ENCODE measurements at regions not wholly inside any gene's neighbourhood (a gene's known extent, or its start where the extent isn't known, plus 50 kb on each side); places are given as distances from the start of the nearest gene placed in this dataset.

DNA sequence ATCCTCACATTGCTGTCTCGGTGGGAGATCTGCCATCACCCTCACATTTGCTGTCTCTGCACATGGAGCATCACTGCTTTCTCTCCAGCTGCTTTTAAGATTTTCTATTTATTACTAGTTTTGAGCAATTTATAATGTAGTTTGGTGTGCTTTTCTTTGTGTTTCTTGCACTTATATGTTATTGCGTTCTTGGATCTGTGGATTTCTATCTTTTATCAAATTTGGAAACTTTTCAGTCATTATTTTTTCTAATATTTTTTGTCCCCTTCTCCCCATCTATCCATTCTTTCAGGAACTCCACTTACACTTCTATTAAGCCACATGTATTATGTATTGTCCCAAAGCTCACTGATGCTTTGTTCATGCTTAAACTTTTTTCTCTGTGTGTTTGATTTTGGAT is 108.9 kb downstream of the FOXL3 start:
- ChIA-PET CTCF (no interaction called here), POLR2A (no interaction called here), RAD21 (ENCODE audit: low non-redundant PET in 1 of 2, low total read pairs in 2 of 2, uncharacterized antibody in 2 of 2, unreplicated experiment in 2 of 2) (no interaction called here)
- 0 out of 2 replicates have a peak, but pooled peaks cover 7% of the 10 kb centered on the region for H3K27me3 ChIP-seq (ENCODE audit: insufficient read depth, low read length)
- H3K9me3 ChIP-seq (ENCODE audit: control insufficient read depth in 1 of 2, insufficient read depth in 1 of 2, low read depth in 1 of 2, low read length in 2 of 2): peaks cover 15 to 25% of the 10 kb centered on the region in 2 experiments; a peak in 3 of 4 replicates
- H3K9ac ChIP-seq (ENCODE audit: low read length): no peak overlapping the region
- intact Hi-C loops (cut with micrococcal nuclease): no loop called here
- BruUV-seq (replicated peaks): no TSS peak
- H3K36me3 ChIP-seq (ENCODE audit: control insufficient read depth in 1 of 2, insufficient read depth in 2 of 2, low read length in 2 of 2): no peaks in the 10 kb centered on the region
- H3K9me2 ChIP-seq (ENCODE audit: insufficient read depth): no peaks in the 10 kb centered on the region
- no peak overlapping the region for H3K4me2 ChIP-seq (ENCODE audit: low read length)
- ATAC-seq: no peak
- no peak for DNase-seq (ENCODE audit: low read depth, low spot score)
- no peak for TF ChIP-seq YY1 (IDR thresholded peaks at IDR 0.05; ENCODE audit: extremely low read depth, insufficient replicate concordance, low read depth, low read length)
- no peak for TF ChIP-seq ELF1 (IDR thresholded peaks at IDR 0.05; ENCODE audit: borderline replicate concordance, low read depth)
- TF ChIP-seq JUND (IDR thresholded peaks at IDR 0.05): no peak
- no peak for TF ChIP-seq POLR2AphosphoS5 (IDR thresholded peaks at IDR 0.05; ENCODE audit: low read depth, low read length)
- TF ChIP-seq SIN3A (IDR thresholded peaks at IDR 0.05; ENCODE audit: low read depth): no peak
- no peak for TF ChIP-seq ZFX (IDR thresholded peaks at IDR 0.05)
- TF ChIP-seq, protein P1, sequence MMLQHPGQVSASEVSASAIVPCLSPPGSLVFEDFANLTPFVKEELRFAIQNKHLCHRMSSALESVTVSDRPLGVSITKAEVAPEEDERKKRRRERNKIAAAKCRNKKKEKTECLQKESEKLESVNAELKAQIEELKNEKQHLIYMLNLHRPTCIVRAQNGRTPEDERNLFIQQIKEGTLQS (IDR thresholded peaks at IDR 0.05): no peak
- no peak for TF ChIP-seq RAD21 (IDR thresholded peaks at IDR 0.05; ENCODE audit: low read depth)
- H3K79me2 ChIP-seq (ENCODE audit: insufficient read depth, low read length): no peaks in the 10 kb centered on the region
- H3K4me1 ChIP-seq (ENCODE audit: control insufficient read depth in 1 of 2, insufficient read depth in 2 of 2, low read length in 2 of 2): no peaks in the 10 kb centered on the region
- no peaks in the 10 kb centered on the region for H4K20me1 ChIP-seq (ENCODE audit: insufficient read depth)
- H3K4me3 ChIP-seq (replicated peaks in 1 of 2; ENCODE audit: low read depth in 1 of 2, low read length in 2 of 2): no peak overlapping the region
- H2AFZ ChIP-seq (ENCODE audit: low read depth, low read length, poor library complexity, severe bottlenecking): no peak overlapping the region
- no peak overlapping the region for H3K27ac ChIP-seq (ENCODE audit: low read depth, low read length)

DNA sequence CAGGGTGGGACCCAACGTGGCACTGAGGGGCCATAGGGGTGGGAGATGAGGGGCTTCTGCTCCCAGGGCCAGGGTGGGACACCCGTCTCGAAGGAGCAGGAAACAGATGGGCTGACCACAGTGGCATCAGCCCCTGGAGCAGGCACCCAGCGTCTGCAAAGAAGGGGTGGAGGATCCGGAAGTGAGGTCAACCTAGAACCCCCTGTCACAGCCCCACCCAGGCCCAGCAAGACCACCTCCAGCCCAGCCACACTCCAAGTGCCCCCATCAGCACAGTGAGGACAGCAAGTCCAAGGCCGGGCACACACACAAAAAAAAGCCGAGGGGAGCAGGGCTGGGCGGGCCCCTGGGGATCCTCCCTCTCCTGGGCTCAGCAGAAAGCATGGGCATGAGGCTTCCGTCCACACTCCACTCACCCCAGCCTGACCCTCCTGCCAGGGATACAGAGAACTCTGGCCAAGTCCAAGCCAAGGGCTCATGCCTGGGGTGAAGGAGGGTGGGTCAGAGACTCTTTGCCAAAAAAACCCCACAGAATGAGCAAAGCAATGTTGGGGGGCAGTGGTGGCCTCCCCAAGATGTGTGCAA is 111.0 kb downstream of the FOXL3 start:
- Histone ChIP-seq H3K4me3 (replicated peaks in 1 of 2; ENCODE audit: low read depth in 1 of 2, low read length in 2 of 2) (no peak overlapping the region), H3K4me1 (ENCODE audit: control insufficient read depth in 1 of 2, insufficient read depth in 2 of 2, low read length in 2 of 2) (no peaks in the 10 kb centered on the region), H3K9me3 (ENCODE audit: control insufficient read depth in 1 of 2, insufficient read depth in 1 of 2, low read depth in 1 of 2, low read length in 2 of 2) (peaks cover 12 to 15% of the 10 kb centered on the region in 2 experiments; a peak in 3 of 4 replicates), H3K27me3 (ENCODE audit: insufficient read depth, low read length) (peaks cover 13% of the 10 kb centered on the region; the same call in 1 of the 2 replicates), H3K9ac (ENCODE audit: low read length) (no peak overlapping the region), H3K36me3 (ENCODE audit: control insufficient read depth in 1 of 2, insufficient read depth in 2 of 2, low read length in 2 of 2) (no peaks in the 10 kb centered on the region), H3K4me2 (ENCODE audit: low read length) (no peak overlapping the region), H4K20me1 (ENCODE audit: insufficient read depth) (no peaks in the 10 kb centered on the region), H3K27ac (ENCODE audit: low read depth, low read length) (no peak overlapping the region), H3K79me2 (ENCODE audit: insufficient read depth, low read length) (no peaks in the 10 kb centered on the region), H3K9me2 (ENCODE audit: insufficient read depth) (no peaks in the 10 kb centered on the region), H2AFZ (ENCODE audit: low read depth, low read length, poor library complexity, severe bottlenecking) (no peak overlapping the region)
- ATAC-seq: no peak
- RAD21 ChIA-PET (ENCODE audit: low non-redundant PET in 1 of 2, low total read pairs in 2 of 2, uncharacterized antibody in 2 of 2, unreplicated experiment in 2 of 2): no interaction called here
- no TSS peak for BruUV-seq (replicated peaks)
- CTCF ChIA-PET: no interaction called here
- TF ChIP-seq POLR2AphosphoS5 (IDR thresholded peaks at IDR 0.05; ENCODE audit: low read depth, low read length) (no peak), ELF1 (IDR thresholded peaks at IDR 0.05; ENCODE audit: borderline replicate concordance, low read depth) (no peak)
- TF ChIP-seq, protein P2, sequence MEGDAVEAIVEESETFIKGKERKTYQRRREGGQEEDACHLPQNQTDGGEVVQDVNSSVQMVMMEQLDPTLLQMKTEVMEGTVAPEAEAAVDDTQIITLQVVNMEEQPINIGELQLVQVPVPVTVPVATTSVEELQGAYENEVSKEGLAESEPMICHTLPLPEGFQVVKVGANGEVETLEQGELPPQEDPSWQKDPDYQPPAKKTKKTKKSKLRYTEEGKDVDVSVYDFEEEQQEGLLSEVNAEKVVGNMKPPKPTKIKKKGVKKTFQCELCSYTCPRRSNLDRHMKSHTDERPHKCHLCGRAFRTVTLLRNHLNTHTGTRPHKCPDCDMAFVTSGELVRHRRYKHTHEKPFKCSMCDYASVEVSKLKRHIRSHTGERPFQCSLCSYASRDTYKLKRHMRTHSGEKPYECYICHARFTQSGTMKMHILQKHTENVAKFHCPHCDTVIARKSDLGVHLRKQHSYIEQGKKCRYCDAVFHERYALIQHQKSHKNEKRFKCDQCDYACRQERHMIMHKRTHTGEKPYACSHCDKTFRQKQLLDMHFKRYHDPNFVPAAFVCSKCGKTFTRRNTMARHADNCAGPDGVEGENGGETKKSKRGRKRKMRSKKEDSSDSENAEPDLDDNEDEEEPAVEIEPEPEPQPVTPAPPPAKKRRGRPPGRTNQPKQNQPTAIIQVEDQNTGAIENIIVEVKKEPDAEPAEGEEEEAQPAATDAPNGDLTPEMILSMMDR (IDR thresholded peaks at IDR 0.05 in 2 of 3, conservative IDR thresholded peaks at IDR 0.05 in 1 of 3; ENCODE audit: borderline replicate concordance in 1 of 3, insufficient read depth in 1 of 3, low read depth in 2 of 3, low read length in 2 of 3): no peak
- no peak for DNase-seq (ENCODE audit: low read depth, low spot score)
- POLR2A ChIA-PET: no interaction called here
- intact Hi-C loops (cut with micrococcal nuclease): no loop called here
